ENCODE measurements at regions not wholly inside any gene's neighbourhood (a gene's known extent, or its start where the extent isn't known, plus 50 kb on each side); places are given as distances from the start of the nearest gene placed in this dataset.

DNA sequence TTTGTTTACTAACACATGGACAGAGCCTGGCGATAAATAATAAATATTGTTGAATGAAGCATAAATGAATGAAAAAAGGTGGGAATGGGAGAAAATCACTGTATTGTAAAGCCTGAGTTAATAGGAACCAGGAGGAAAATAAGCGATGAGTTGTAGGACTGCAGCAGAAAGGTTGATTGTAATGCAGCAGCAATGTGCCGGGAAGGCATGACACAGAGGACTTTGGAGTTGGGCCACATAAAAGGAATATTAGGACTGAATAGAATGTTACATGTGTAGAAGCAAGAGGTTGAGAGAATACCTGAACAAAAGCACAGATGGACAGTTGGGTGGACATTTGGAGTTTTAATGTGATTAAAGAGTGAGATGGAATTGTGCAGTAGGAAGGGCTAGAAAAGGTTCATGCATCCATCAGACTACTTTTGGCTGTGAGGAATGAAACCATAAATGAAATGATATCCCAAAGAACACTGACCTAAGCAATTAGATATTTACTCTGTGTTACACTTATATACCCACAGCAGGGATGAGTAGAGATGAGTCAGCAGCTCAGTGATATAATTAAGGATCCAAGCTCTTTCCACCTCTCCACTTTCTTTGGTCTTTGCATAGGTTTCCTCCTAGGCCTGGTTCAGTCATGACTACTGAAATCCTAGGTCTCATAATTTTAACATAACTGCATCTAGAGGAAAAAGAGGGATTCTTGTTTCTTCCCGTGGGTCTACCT is 55.4 kb downstream of the CCER1 start:
- Histone ChIP-seq H3K9me3 (ENCODE audit: control insufficient read depth in 2 of 2, insufficient read depth in 1 of 2, low read depth in 1 of 2, low read length in 1 of 2) (no peaks in the 10 kb centered on the region), H3K36me3 (ENCODE audit: control insufficient read depth in 3 of 3, insufficient read depth in 2 of 3, low read depth in 1 of 3, low read length in 3 of 3) (no peaks in the 10 kb centered on the region), H3K27me3 (ENCODE audit: control insufficient read depth in 3 of 3, insufficient read depth in 3 of 3, low read length in 3 of 3) (no peaks in the 10 kb centered on the region), H3K27ac (ENCODE audit: low read depth in 1 of 3, low read length in 2 of 3) (no peak overlapping the region), H3K4me3 (ENCODE audit: low read depth in 1 of 3, low read length in 3 of 3) (no peak overlapping the region), H3K4me1 (ENCODE audit: control insufficient read depth in 3 of 3, insufficient read depth in 2 of 3, low read depth in 1 of 3, low read length in 2 of 3) (no peaks in the 10 kb centered on the region)
- FAIRE-seq = no peak
- WGBS, 3 donors = 66 to 85% (median 66%) methylated on average over 4 of the region's 4 CpGs
- no peak for DNase-seq

- FAIRE-seq (no peak), DNase-seq (no peak)
- Histone ChIP-seq H3K9me3 (ENCODE audit: control insufficient read depth in 2 of 2, insufficient read depth in 1 of 2, low read depth in 1 of 2, low read length in 1 of 2) (no peaks in the 10 kb centered on the region), H3K27me3 (ENCODE audit: control insufficient read depth in 3 of 3, insufficient read depth in 3 of 3, low read length in 3 of 3) (no peaks in the 10 kb centered on the region), H3K4me3 (ENCODE audit: low read depth in 1 of 3, low read length in 3 of 3) (no peak overlapping the region), H3K4me1 (ENCODE audit: control insufficient read depth in 3 of 3, insufficient read depth in 2 of 3, low read depth in 1 of 3, low read length in 2 of 3) (no peaks in the 10 kb centered on the region), H3K36me3 (ENCODE audit: control insufficient read depth in 3 of 3, insufficient read depth in 2 of 3, low read depth in 1 of 3, low read length in 3 of 3) (no peaks in the 10 kb centered on the region), H3K27ac (ENCODE audit: low read depth in 1 of 3, low read length in 2 of 3) (no peak overlapping the region)
These were observed 57.0 kb downstream of the CCER1 start for GRCh38 chr12:90897986-90898385.

DNA sequence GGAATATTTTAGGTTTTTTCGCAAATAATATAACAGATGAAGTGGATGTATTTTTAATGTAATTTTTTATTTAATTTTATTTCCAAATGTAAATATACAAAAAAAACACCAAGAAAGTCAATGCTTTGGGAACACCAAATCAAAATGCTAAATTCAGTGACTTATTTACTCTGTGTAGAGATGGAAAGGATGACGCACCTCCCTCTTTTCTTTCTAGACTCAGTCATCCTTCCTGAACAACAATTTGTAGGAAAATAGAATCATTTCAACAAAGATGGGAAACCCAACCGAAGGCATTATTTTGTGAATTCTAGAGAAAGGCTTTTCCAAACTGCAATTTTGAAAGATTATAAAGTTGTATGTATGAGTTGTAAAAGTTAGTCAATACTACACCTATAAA is 57.7 kb downstream of the CCER1 start:
- H3K27ac ChIP-seq (ENCODE audit: low read depth in 1 of 3, low read length in 2 of 3) = no peak overlapping the region
- WGBS, 3 donors = 93 to 95% (median 93%) methylated on average over 3 of the region's 3 CpGs
- DNase-seq = no peak
- H3K27me3 ChIP-seq (ENCODE audit: control insufficient read depth in 3 of 3, insufficient read depth in 3 of 3, low read length in 3 of 3) = no peaks in the 10 kb centered on the region
- FAIRE-seq = no peak
- no peak overlapping the region for H3K4me3 ChIP-seq (ENCODE audit: low read depth in 1 of 3, low read length in 3 of 3)
- H3K9me3 ChIP-seq (ENCODE audit: control insufficient read depth in 2 of 2, insufficient read depth in 1 of 2, low read depth in 1 of 2, low read length in 1 of 2) = no peaks in the 10 kb centered on the region
- H3K36me3 ChIP-seq (ENCODE audit: control insufficient read depth in 3 of 3, insufficient read depth in 2 of 3, low read depth in 1 of 3, low read length in 3 of 3) = no peaks in the 10 kb centered on the region
- no peaks in the 10 kb centered on the region for H3K4me1 ChIP-seq (ENCODE audit: control insufficient read depth in 3 of 3, insufficient read depth in 2 of 3, low read depth in 1 of 3, low read length in 2 of 3)

GRCh38 chr12:90896821-90897220 is 58.2 kb downstream of the CCER1 start:
- Histone ChIP-seq H3K4me3 (ENCODE audit: low read depth in 1 of 3, low read length in 3 of 3) (no peak overlapping the region), H3K9me3 (ENCODE audit: control insufficient read depth in 2 of 2, insufficient read depth in 1 of 2, low read depth in 1 of 2, low read length in 1 of 2) (no peaks in the 10 kb centered on the region), H3K4me1 (ENCODE audit: control insufficient read depth in 3 of 3, insufficient read depth in 2 of 3, low read depth in 1 of 3, low read length in 2 of 3) (no peaks in the 10 kb centered on the region), H3K27ac (ENCODE audit: low read depth in 1 of 3, low read length in 2 of 3) (no peak overlapping the region), H3K36me3 (ENCODE audit: control insufficient read depth in 3 of 3, insufficient read depth in 2 of 3, low read depth in 1 of 3, low read length in 3 of 3) (no peaks in the 10 kb centered on the region), H3K27me3 (ENCODE audit: control insufficient read depth in 3 of 3, insufficient read depth in 3 of 3, low read length in 3 of 3) (no peaks in the 10 kb centered on the region)
- FAIRE-seq = no peak
- 89 to 98% (median 95%) methylated on average over 1 of the region's 1 CpG for WGBS, 3 donors
- DNase-seq = no peak

DNA sequence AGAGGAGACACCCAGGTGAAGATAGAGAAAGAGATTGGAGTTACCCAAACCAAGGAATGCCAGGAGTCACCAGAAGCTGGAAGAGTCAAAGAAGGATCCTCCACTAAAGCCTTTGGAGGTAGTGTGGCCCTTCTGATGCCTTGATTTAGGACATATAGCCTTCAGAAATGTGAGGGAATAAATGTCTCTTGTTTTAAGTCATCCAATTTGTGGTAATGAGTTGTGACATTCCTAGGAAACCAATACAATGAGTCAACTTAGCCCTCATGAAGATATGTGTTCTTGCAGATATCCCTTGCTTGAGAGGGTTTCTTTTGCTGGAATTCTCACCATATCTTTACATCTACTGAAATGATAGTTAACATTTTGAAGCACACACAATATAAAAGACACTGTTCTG is 58.8 kb downstream of the CCER1 start:
- H3K4me3 ChIP-seq (ENCODE audit: low read depth in 1 of 3, low read length in 3 of 3) = no peak overlapping the region
- H3K27ac ChIP-seq (ENCODE audit: low read depth in 1 of 3, low read length in 2 of 3) = no peak overlapping the region
- H3K4me1 ChIP-seq (ENCODE audit: control insufficient read depth in 3 of 3, insufficient read depth in 2 of 3, low read depth in 1 of 3, low read length in 2 of 3) = no peaks in the 10 kb centered on the region
- no peaks in the 10 kb centered on the region for H3K36me3 ChIP-seq (ENCODE audit: control insufficient read depth in 3 of 3, insufficient read depth in 2 of 3, low read depth in 1 of 3, low read length in 3 of 3)
- FAIRE-seq (no peak), DNase-seq (no peak)
- H3K9me3 ChIP-seq (ENCODE audit: control insufficient read depth in 2 of 2, insufficient read depth in 1 of 2, low read depth in 1 of 2, low read length in 1 of 2) = no peaks in the 10 kb centered on the region
- H3K27me3 ChIP-seq (ENCODE audit: control insufficient read depth in 3 of 3, insufficient read depth in 3 of 3, low read length in 3 of 3) = no peaks in the 10 kb centered on the region

GRCh38 chr12:90888316-90888715 is 66.7 kb downstream of the CCER1 start:
- FAIRE-seq = no peak
- no peaks in the 10 kb centered on the region for H3K9me3 ChIP-seq (ENCODE audit: control insufficient read depth in 2 of 2, insufficient read depth in 1 of 2, low read depth in 1 of 2, low read length in 1 of 2)

DNA sequence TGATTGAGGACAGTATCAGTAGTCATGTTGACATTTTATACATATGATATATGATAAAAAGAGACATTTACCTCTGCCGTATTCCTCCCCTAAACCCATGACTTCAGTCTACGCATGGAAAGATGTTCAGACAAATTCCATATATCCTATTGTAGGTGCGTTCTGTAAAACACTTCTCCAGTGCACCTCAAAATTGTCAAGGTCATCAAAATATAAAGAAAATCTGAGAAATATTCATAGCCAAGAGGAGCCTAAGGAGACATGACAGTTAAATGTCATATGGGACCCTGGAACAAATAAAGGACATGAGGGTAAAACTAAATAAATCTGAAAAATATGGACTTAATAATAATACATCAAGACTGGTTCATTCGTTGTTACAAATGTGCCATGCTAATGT is 71.5 kb downstream of the CCER1 start:
- no peaks in the 10 kb centered on the region for H3K4me1 ChIP-seq (ENCODE audit: control insufficient read depth in 3 of 3, insufficient read depth in 2 of 3, low read depth in 1 of 3, low read length in 2 of 3)
- H3K4me3 ChIP-seq (ENCODE audit: low read depth in 1 of 3, low read length in 3 of 3) = no peak overlapping the region
- no peaks in the 10 kb centered on the region for H3K9me3 ChIP-seq (ENCODE audit: control insufficient read depth in 2 of 2, insufficient read depth in 1 of 2, low read depth in 1 of 2, low read length in 1 of 2)
- WGBS, 3 donors = 74 to 94% (median 86%) methylated on average over 4 of the region's 4 CpGs
- no peak for FAIRE-seq
- H3K27me3 ChIP-seq (ENCODE audit: control insufficient read depth in 3 of 3, insufficient read depth in 3 of 3, low read length in 3 of 3) = no peaks in the 10 kb centered on the region
- DNase-seq = no peak
- no peak overlapping the region for H3K27ac ChIP-seq (ENCODE audit: low read depth in 1 of 3, low read length in 2 of 3)
- no peaks in the 10 kb centered on the region for H3K36me3 ChIP-seq (ENCODE audit: control insufficient read depth in 3 of 3, insufficient read depth in 2 of 3, low read depth in 1 of 3, low read length in 3 of 3)

More at GRCh38 chr12:90888316-90888715, 66.7 kb downstream of the CCER1 start:
- WGBS, 3 donors = 43 to 76% (median 48%) methylated on average over 1 of the region's 1 CpG
- Histone ChIP-seq H3K4me3 (ENCODE audit: low read depth in 1 of 3, low read length in 3 of 3) (no peak overlapping the region), H3K27me3 (ENCODE audit: control insufficient read depth in 3 of 3, insufficient read depth in 3 of 3, low read length in 3 of 3) (no peaks in the 10 kb centered on the region), H3K4me1 (ENCODE audit: control insufficient read depth in 3 of 3, insufficient read depth in 2 of 3, low read depth in 1 of 3, low read length in 2 of 3) (no peaks in the 10 kb centered on the region), H3K27ac (ENCODE audit: low read depth in 1 of 3, low read length in 2 of 3) (no peak overlapping the region), H3K36me3 (ENCODE audit: control insufficient read depth in 3 of 3, insufficient read depth in 2 of 3, low read depth in 1 of 3, low read length in 3 of 3) (no peaks in the 10 kb centered on the region)
- no peak for DNase-seq

- 12 to 60% (median 24%) methylated on average over 2 of the region's 2 CpGs for WGBS, 3 donors
- FAIRE-seq (no peak), DNase-seq (peak in 1 of 2 donors; percentile 10)
- H3K27me3 ChIP-seq (ENCODE audit: control insufficient read depth in 3 of 3, insufficient read depth in 3 of 3, low read length in 3 of 3) = no peaks in the 10 kb centered on the region
- H3K9me3 ChIP-seq (ENCODE audit: control insufficient read depth in 2 of 2, insufficient read depth in 1 of 2, low read depth in 1 of 2, low read length in 1 of 2) = no peaks in the 10 kb centered on the region
- no peaks in the 10 kb centered on the region for H3K4me1 ChIP-seq (ENCODE audit: control insufficient read depth in 3 of 3, insufficient read depth in 2 of 3, low read depth in 1 of 3, low read length in 2 of 3)
- no peaks in the 10 kb centered on the region for H3K36me3 ChIP-seq (ENCODE audit: control insufficient read depth in 3 of 3, insufficient read depth in 2 of 3, low read depth in 1 of 3, low read length in 3 of 3)
- no peak overlapping the region for H3K4me3 ChIP-seq (ENCODE audit: low read depth in 1 of 3, low read length in 3 of 3)
- H3K27ac ChIP-seq (ENCODE audit: low read depth in 1 of 3, low read length in 2 of 3) = no peak overlapping the region
These were observed 83.3 kb downstream of the CCER1 start for GRCh38 chr12:90871726-90872096.

DNA sequence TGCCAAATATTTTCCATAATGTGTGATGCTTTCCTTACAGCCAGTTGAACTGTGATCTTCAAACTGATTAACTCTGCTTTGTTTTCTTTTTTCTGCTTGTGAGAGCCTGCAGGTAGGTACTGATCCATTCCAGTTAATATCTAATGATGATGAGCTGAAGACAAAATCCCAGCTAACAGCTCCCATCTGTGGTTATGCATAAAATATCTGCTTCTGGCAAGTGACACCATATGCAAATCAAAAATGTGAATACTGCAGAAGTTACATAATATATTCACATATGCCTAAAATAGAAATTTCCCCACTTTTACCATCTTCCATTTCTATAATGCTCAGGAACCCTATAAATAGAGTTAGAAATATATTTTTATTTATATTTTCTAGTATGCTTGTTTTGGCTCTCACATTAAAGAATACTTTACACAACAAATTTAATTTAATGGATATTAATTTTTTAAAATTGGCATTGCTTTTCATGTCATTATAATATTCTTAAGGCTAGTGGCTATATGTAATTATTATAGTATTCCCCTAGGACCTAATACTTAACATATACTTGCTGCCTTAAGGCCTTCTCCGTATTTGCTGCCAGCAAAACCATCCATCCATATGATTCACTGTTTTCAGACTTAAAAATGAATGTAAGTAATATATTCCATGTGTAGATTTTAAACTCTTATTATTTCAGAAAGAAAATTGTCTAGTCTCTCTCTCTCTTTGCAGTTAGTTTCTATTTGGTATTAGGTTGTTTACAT is 83.8 kb downstream of the CCER1 start:
- Histone ChIP-seq H3K27ac (ENCODE audit: low read depth in 1 of 3, low read length in 2 of 3) (no peak overlapping the region), H3K4me3 (ENCODE audit: low read depth in 1 of 3, low read length in 3 of 3) (no peak overlapping the region), H3K36me3 (ENCODE audit: control insufficient read depth in 3 of 3, insufficient read depth in 2 of 3, low read depth in 1 of 3, low read length in 3 of 3) (no peaks in the 10 kb centered on the region), H3K9me3 (ENCODE audit: control insufficient read depth in 2 of 2, insufficient read depth in 1 of 2, low read depth in 1 of 2, low read length in 1 of 2) (no peaks in the 10 kb centered on the region), H3K4me1 (ENCODE audit: control insufficient read depth in 3 of 3, insufficient read depth in 2 of 3, low read depth in 1 of 3, low read length in 2 of 3) (no peaks in the 10 kb centered on the region), H3K27me3 (ENCODE audit: control insufficient read depth in 3 of 3, insufficient read depth in 3 of 3, low read length in 3 of 3) (no peaks in the 10 kb centered on the region)
- FAIRE-seq (no peak), DNase-seq (no peak)
- 73 to 79% (median 79%) methylated on average over 1 of the region's 1 CpG for WGBS, 3 donors
